Transverse colon (tissue), 4 donors: ENCODE measurements at regions not wholly inside any gene's neighbourhood (a gene's known extent, or its start where the extent isn't known, plus 50 kb on each side); places are given as distances from the start of the nearest gene placed in this dataset.
"Not testable (repeated sequence)": the region's sequence is repeated elsewhere in the genome, so short reads cannot be mapped to it uniquely, and the experiment has no call there.

ENCODE experiments used
- DNase-seq: peaks from one replicate; pipeline ENCODE4 v3.0.0-alpha.2; 2019
- H3K27ac ChIP-seq, 4 donors: fragments of 200-600 bp; sonication (generic); 2 replicates each; pipeline ENCODE4 v1.5.1; 2016 to 2018; ENCODE audit warnings: inconsistent platforms in 4 of 4
- H3K27me3 ChIP-seq: fragments of 200-600 bp; sonication (generic); 2 replicates; pipeline ENCODE4 v1.5.1; 2017; ENCODE audit warnings: inconsistent platforms
- H3K36me3 ChIP-seq, 4 donors: fragments of 200-600 bp; sonication (generic); 2 replicates each; pipeline ENCODE4 v1.5.1; 2017 to 2019; ENCODE audit warnings: inconsistent platforms in 4 of 4
- H3K4me1 ChIP-seq, 4 donors: fragments of 200-600 bp; sonication (generic); 2 replicates each; pipeline ENCODE4 v1.5.1; 2017 to 2020; ENCODE audit warnings: inconsistent platforms in 4 of 4
- H3K4me3 ChIP-seq, 4 donors: fragments of 200-600 bp; sonication (generic); 1 replicate in 1 of 4; 2 replicates in 3 of 4; pipeline versions ENCODE4 v1.5.1 to v1.6.1; 2017 to 2019; ENCODE audit warnings: inconsistent platforms in 4 of 4
- H3K9me3 ChIP-seq, 2 donors: fragments of 200-600 bp; sonication (generic); 2 replicates each; pipeline ENCODE4 v1.5.1; 2017 to 2019; ENCODE audit warnings: inconsistent platforms in 2 of 2
- EP300 ChIP-seq: sonication (generic); formaldehyde crosslinking; IDR thresholded peaks from one replicate; pipeline ENCODE4 v1.6.1; 2017; ENCODE audit warnings: antibody characterized with exemption, low read depth
- POLR2A ChIP-seq: fragments of 450-650 bp; IDR thresholded peaks from one replicate; pipeline ENCODE4 v1.6.1; 2016; ENCODE audit warnings: antibody characterized with exemption, mild to moderate bottlenecking, moderate library complexity
- POLR2AphosphoS5 ChIP-seq, 3 donors: sonication (generic); formaldehyde crosslinking; IDR thresholded peaks; one replicate each; pipeline ENCODE4 v1.6.1; 2016; ENCODE audit warnings: antibody characterized with exemption in 3 of 3
- WGBS, 2 donors: methylation state at CpG; one replicate each; pipeline ENCODE4 v1.1.5; 2018; ENCODE audit warnings: low coverage in 1 of 2; 5-methylcytosine and 5-hydroxymethylcytosine counted together
- in situ Hi-C, 4 donors: fragments of 200-750 bp; cut with MboI; loops; one replicate each; pipeline versions ENCODE4 v1.15.0 to v1.15.1; 2017; ENCODE audit warnings: low sequenced_read_pairs in 3 of 4, low pct_ligation_motif_present in 1 of 4, low pct_unique_long_range_greater_than_20kb in 1 of 4
- intact Hi-C: fragments of 100-400 bp; cut with DNase I; formaldehyde crosslinking; loops from one replicate; pipeline ENCODE4 v1.15.1; 2023; ENCODE audit warnings: low total_unique reads
- TF ChIP-seq, protein P1 (sequence below), 5 experiments: fragments of 200-600 bp in 3 of 5; fragments of 450-650 bp in 2 of 5; sonication (generic) in 3 of 5; IDR thresholded peaks; 1 replicate in 2 of 5; 2 replicates in 3 of 5; pipeline ENCODE4 v1.5.1; 2016 to 2017; ENCODE audit warnings: antibody characterized with exemption in 5 of 5, inconsistent platforms in 3 of 5, mild to moderate bottlenecking in 2 of 5, moderate library complexity in 1 of 5

DNA sequence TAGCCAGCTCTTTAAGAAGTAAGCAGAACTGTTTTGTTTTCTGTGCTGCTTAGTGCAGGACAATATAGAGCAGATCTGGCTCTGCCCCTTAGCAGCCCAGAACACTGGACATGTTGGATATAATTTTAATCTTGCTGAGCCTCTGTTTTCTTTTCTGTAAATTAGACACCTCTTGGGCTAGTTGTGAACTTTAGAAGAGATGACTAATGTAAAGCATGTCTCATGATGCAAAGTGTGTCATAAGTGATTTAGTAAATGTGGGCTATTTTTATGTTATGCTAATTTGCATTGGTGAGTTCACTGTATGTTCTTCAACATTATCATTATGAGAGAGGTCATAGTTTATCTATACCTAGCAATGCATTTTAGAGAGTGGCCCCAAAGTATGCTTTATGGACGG is 156.1 kb upstream of the ADAMTSL1 start:
- no peak overlapping the region for H3K27ac ChIP-seq
- TF ChIP-seq, protein P1, sequence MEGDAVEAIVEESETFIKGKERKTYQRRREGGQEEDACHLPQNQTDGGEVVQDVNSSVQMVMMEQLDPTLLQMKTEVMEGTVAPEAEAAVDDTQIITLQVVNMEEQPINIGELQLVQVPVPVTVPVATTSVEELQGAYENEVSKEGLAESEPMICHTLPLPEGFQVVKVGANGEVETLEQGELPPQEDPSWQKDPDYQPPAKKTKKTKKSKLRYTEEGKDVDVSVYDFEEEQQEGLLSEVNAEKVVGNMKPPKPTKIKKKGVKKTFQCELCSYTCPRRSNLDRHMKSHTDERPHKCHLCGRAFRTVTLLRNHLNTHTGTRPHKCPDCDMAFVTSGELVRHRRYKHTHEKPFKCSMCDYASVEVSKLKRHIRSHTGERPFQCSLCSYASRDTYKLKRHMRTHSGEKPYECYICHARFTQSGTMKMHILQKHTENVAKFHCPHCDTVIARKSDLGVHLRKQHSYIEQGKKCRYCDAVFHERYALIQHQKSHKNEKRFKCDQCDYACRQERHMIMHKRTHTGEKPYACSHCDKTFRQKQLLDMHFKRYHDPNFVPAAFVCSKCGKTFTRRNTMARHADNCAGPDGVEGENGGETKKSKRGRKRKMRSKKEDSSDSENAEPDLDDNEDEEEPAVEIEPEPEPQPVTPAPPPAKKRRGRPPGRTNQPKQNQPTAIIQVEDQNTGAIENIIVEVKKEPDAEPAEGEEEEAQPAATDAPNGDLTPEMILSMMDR (IDR thresholded peaks at IDR 0.05) = no peak
- no peak for TF ChIP-seq EP300
- no peak for TF ChIP-seq POLR2AphosphoS5 (IDR thresholded peaks at IDR 0.05)
- TF ChIP-seq POLR2A = no peak
- in situ Hi-C loops = no loop called here
- intact Hi-C loops = no loop called here
- H3K4me3 ChIP-seq = no peak overlapping the region
- 77 to 100% methylated on average over 1 of the region's 1 CpG for WGBS, 2 donors
- DNase-seq = no peak
- H3K4me1 ChIP-seq = no peaks in the 10 kb centered on the region
- no peaks in the 10 kb centered on the region for H3K27me3 ChIP-seq
- H3K36me3 ChIP-seq = no peaks in the 10 kb centered on the region
- no peaks in the 10 kb centered on the region for H3K9me3 ChIP-seq

DNA sequence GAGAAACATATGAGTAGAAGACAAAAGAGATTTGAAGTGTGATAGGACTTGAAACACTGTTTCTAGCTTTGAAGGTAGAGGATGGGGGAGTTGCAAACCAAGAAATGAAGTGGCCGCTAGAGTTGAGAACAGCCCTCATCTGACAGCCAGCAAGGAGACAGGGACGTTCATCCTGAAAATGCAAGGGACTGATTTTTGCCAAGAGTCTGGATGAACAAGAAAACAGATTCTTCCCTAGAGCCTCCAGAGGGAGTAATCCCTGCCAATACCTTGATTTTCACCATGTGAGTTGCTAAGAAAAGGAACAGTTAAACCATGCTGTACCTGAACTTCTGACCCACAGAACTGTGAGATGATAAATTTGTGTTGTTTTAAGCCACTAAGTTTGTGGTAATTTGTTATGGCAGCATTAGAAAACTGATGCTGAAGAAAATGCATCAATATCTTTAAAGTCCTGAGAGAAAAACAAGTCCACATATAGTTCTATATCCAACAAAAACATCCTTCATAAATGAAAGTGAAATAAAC is 154.0 kb upstream of the ADAMTSL1 start:
- no peaks in the 10 kb centered on the region for H3K4me1 ChIP-seq
- no peak overlapping the region for H3K4me3 ChIP-seq
- TF ChIP-seq POLR2A = no peak
- TF ChIP-seq, protein P1 (IDR thresholded peaks at IDR 0.05) = no peak
- TF ChIP-seq POLR2AphosphoS5 (IDR thresholded peaks at IDR 0.05) = no peak
- no peak for TF ChIP-seq EP300
- intact Hi-C loops (no loop called here), in situ Hi-C loops (no loop called here)
- no peaks in the 10 kb centered on the region for H3K9me3 ChIP-seq
- WGBS, 2 donors = 65 to 80% methylated on average over 2 of the region's 2 CpGs
- no peaks in the 10 kb centered on the region for H3K36me3 ChIP-seq
- DNase-seq = no peak
- no peak overlapping the region for H3K27ac ChIP-seq
- H3K27me3 ChIP-seq = no peaks in the 10 kb centered on the region

DNA sequence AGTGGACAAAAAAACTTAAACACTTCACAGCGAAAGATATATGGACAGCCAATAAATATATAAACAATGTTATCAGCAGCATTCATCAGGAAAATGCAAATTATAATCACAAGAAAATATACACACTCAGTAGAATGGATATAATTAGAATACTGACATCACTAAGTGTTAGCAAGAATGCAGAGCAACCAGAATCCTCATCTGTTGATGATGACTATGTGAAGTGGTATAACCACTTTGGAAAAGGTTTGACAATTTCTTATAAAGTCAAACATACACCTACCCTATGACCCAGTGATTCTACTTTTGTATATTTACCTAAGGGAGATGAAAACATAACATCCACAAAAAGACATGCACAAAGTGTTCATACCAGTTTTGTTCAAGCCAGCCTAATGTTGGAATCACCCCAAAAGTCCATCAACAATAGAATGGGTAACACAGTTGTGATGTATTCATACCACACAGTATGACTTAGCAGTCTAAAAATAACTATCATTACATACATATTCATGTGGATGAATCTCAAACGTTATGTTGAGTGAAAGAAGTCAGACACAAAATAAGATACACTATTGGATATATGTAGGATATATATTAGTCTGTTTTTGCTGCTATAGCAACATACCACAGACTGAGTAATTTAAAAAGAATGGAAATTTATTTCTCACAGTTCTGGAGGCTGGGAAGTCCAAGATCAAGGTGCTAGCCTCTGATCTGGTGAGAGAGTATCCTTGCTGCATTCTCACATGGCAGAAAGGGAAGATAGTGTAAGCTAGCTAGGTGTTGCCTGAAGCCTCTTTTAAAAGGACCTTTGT is 148.8 kb upstream of the ADAMTSL1 start:
- intact Hi-C loops = no loop called here
- 75 to 80% methylated on average over 2 of the region's 2 CpGs for WGBS, 2 donors

DNA sequence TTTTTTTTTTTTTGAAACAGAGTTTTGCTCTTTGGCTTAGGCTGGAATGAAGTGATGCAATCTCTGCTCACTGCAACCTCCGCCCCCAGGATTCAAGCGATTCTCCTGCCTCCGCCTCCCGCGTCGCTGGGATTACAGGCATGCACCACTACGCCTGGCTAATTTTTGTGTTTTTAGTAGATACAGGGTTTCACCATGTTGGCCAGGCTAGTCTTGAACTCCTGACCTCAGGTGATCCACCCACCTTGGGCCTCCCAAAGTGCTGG is 148.3 kb upstream of the ADAMTSL1 start:
- H3K4me1 ChIP-seq, in situ Hi-C loops, H3K36me3 ChIP-seq, DNase-seq, H3K9me3 ChIP-seq, H3K27me3 ChIP-seq, H3K27ac ChIP-seq, H3K4me3 ChIP-seq, intact Hi-C loops: not testable (repeated sequence)
- WGBS, 2 donors = 95 to 100% methylated on average over 6 to 7 of the region's 7 CpGs

More for the DNA sequence above, 148.8 kb upstream of the ADAMTSL1 start:
- in situ Hi-C loops = no loop called here
- Histone ChIP-seq H3K36me3 (no peaks in the 10 kb centered on the region), H3K9me3 (no peaks in the 10 kb centered on the region), H3K4me1 (peaks cover 0 to 2% (median 0%) of the 10 kb centered on the region in 4 donors), H3K4me3 (no peak overlapping the region), H3K27ac (no peak overlapping the region), H3K27me3 (no peaks in the 10 kb centered on the region)
- TF ChIP-seq POLR2A (no peak), POLR2AphosphoS5 (IDR thresholded peaks at IDR 0.05) (no peak), EP300 (no peak)
- TF ChIP-seq, protein P1 (IDR thresholded peaks at IDR 0.05) = no peak
- DNase-seq = no peak

DNA sequence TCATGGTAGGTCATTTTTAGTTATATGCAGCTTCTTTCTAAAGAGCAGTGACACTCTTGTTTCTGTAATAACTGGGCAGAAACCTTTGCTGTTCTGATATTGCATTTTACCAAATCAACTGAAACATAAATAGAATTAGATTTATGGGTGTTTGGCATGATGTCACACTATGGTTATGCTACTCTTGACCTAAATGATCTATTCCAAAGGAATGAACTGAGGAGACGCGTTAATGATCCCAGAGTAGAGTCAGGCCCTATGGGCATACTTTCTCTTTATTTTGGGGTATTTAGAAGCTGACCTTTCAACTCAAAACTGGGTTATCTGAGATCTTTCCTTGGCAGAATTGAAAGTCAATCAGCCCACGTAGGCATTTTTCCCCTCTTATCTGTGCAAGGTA is 146.8 kb upstream of the ADAMTSL1 start:
- no peaks in the 10 kb centered on the region for H3K27me3 ChIP-seq
- in situ Hi-C loops = no loop called here
- H3K27ac ChIP-seq = no peak overlapping the region
- TF ChIP-seq POLR2AphosphoS5 (IDR thresholded peaks at IDR 0.05) (no peak), EP300 (no peak)
- H3K4me1 ChIP-seq = peaks cover 8 to 20% (median 11%) of the 10 kb centered on the region in 4 donors
- H3K4me3 ChIP-seq = no peak overlapping the region
- 80 to 85% methylated on average over 2 to 3 of the region's 3 CpGs for WGBS, 2 donors
- no peaks in the 10 kb centered on the region for H3K9me3 ChIP-seq
- intact Hi-C loops = no loop called here
- DNase-seq = no peak
- H3K36me3 ChIP-seq = no peaks in the 10 kb centered on the region
